Breast epithelium (tissue), 3 donors: ENCODE measurements at regions not wholly inside any gene's neighbourhood (a gene's known extent, or its start where the extent isn't known, plus 50 kb on each side); places are given as distances from the start of the nearest gene placed in this dataset.

Experiments used
- CTCF ChIP-seq, 3 donors: fragments of 450-650 bp; IDR thresholded peaks; one replicate each; pipeline ENCODE4 v1.5.1; 2016 to 2017; ENCODE audit warnings: antibody characterized with exemption in 3 of 3, mild to moderate bottlenecking in 3 of 3, moderate library complexity in 3 of 3
- POLR2A ChIP-seq: fragments of 450-650 bp; IDR thresholded peaks from one replicate; pipeline ENCODE4 v1.6.1; 2016; ENCODE audit warnings: antibody characterized with exemption, mild to moderate bottlenecking, moderate library complexity
- POLR2AphosphoS5 ChIP-seq, 3 donors: sonication (generic); formaldehyde crosslinking; IDR thresholded peaks; one replicate each; pipeline ENCODE4 v1.6.1; 2017; ENCODE audit warnings: antibody characterized with exemption in 3 of 3

- TF ChIP-seq CTCF (IDR thresholded peaks at IDR 0.05) (no peak), POLR2A (no peak), POLR2AphosphoS5 (IDR thresholded peaks at IDR 0.05) (no peak)
Measured at GRCh38 chr9:73231203-73231602, 79.5 kb downstream of the ANXA1 start.
